WI38 (cell line): ENCODE measurements at regions not wholly inside any gene's neighbourhood (a gene's known extent, or its start where the extent isn't known, plus 50 kb on each side); places are given as distances from the start of the nearest gene placed in this dataset.

Experiments used
- H3K4me3 ChIP-seq: 2 replicates; pipeline ENCODE4 v1.5.1; 2011; ENCODE audit warnings: low read depth, mild to moderate bottlenecking, control low read depth, low read length
- TF ChIP-seq, protein P1 (sequence below): IDR thresholded peaks from 2 replicates; pipeline ENCODE4 v1.5.1; 2012; ENCODE audit warnings: low read depth, mild to moderate bottlenecking, control low read depth, low read length

GRCh38 chr2:155802888-155803287, 529.6 kb downstream of the NR4A2 start:
- no peak overlapping the region for H3K4me3 ChIP-seq
- TF ChIP-seq, protein P1, sequence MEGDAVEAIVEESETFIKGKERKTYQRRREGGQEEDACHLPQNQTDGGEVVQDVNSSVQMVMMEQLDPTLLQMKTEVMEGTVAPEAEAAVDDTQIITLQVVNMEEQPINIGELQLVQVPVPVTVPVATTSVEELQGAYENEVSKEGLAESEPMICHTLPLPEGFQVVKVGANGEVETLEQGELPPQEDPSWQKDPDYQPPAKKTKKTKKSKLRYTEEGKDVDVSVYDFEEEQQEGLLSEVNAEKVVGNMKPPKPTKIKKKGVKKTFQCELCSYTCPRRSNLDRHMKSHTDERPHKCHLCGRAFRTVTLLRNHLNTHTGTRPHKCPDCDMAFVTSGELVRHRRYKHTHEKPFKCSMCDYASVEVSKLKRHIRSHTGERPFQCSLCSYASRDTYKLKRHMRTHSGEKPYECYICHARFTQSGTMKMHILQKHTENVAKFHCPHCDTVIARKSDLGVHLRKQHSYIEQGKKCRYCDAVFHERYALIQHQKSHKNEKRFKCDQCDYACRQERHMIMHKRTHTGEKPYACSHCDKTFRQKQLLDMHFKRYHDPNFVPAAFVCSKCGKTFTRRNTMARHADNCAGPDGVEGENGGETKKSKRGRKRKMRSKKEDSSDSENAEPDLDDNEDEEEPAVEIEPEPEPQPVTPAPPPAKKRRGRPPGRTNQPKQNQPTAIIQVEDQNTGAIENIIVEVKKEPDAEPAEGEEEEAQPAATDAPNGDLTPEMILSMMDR = no peak

DNA sequence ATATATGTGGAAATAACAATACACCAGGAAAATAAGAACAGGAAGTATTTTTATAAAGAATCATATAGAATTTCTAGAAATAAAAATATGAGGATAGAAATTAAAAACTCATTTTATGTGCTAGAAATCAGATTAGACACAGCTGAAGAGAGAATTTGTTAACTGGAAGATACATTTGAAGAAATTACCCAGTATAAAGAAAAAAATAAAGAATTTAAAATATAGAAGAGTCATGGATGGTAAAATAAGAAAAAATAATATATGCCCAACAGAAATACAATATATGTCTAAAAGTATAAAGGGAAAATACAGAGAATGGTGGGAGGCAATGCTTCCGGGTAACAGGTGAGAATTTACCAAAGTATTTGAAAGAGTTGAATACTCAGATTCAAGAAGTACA, 539.9 kb downstream of the NR4A2 start:
- TF ChIP-seq, protein P1 = no peak
- H3K4me3 ChIP-seq = no peak overlapping the region

- H3K4me3 ChIP-seq = no peak overlapping the region
- TF ChIP-seq, protein P1 = no peak
Observed at GRCh38 chr2:155770516-155770915, 562.0 kb downstream of the NR4A2 start.

DNA sequence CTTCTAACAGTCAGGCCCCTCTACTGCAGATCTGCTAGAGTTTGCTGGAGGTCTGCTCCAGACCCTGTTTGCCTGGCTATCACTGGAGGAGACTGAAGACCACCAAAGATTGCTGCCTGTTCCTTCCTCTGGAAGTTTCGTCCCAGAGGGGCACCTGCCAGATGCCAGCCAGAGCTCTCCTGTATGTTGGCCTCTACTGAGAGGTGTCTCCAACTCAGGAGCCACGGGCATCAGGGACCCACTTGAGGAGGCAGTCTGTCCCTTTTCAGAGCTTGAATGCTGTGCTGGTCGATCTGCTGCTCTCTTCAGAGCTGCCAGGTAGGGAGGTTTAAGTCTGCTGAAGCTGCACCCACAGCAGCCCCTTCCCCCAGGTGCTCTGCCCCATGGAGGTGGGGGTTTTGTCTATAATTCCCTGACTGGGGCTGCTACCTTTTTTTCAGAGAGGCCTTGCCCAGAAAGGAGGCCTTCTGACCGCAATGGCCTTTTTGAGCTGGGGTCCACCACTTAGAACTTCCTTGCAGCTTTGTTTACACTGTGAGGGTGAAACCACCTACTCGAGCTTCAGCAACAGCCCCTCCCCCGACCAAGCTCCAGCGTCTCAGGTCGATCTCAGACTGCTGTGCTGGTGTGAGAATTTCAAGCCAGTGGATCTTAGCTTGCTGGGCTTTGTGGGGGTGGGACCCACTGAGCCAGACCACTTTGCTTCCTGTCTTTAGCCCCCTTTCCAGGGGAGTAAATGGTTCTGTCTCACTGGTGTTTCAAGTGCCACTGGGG, 566.0 kb downstream of the NR4A2 start:
- TF ChIP-seq, protein P1 = no peak
- no peak overlapping the region for H3K4me3 ChIP-seq

DNA sequence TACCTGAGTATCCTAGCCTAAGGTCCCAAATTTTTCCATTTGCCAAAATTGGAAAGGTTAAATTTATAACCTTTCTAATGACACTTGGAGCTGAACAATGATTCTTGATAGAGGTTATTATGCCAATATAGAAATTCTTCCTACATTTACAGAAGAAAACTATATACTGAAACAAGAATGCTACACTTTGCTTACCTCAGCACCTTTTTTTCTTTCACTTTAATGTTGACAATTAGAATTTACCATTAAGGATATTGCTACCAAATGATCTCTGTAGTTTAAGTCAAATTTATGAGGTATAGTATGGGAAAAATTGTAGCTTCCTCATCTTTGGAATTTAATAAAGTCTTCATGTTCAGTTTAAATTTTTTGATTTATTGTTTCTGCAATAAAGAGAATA, 577.0 kb downstream of the NR4A2 start:
- no peak overlapping the region for H3K4me3 ChIP-seq
- TF ChIP-seq, protein P1 = no peak

DNA sequence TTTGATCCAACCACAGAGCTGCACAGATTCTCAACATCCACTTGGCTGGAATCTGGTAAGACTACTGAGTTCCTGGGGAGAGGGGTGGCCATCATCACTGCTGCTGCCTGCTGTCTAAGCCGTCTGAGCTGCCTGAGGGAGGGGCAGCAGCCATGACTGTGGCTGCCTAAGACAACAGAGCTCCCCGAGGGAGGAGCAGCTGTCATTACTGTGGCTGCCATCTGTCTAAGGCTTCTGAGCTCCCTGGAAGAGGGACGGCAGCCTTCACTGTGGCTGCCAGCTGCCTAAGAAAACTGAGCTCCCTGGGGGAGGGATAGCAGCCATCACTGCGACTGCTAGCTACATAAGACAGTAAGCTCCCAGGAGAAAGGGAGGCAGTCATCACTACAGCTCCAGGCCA, 584.4 kb downstream of the NR4A2 start:
- TF ChIP-seq, protein P1 = no peak
- H3K4me3 ChIP-seq = no peak overlapping the region

- H3K4me3 ChIP-seq = no peak overlapping the region
- TF ChIP-seq, protein P1 = no peak
Observed at GRCh38 chr2:155747531-155747930, 585.0 kb downstream of the NR4A2 start.
